ENCODE measurements at regions not wholly inside any gene's neighbourhood (a gene's known extent, or its start where the extent isn't known, plus 50 kb on each side); places are given as distances from the start of the nearest gene placed in this dataset.
"Not testable (repeated sequence)": the region's sequence is repeated elsewhere in the genome, so short reads cannot be mapped to it uniquely, and the experiment has no call there.

DNA sequence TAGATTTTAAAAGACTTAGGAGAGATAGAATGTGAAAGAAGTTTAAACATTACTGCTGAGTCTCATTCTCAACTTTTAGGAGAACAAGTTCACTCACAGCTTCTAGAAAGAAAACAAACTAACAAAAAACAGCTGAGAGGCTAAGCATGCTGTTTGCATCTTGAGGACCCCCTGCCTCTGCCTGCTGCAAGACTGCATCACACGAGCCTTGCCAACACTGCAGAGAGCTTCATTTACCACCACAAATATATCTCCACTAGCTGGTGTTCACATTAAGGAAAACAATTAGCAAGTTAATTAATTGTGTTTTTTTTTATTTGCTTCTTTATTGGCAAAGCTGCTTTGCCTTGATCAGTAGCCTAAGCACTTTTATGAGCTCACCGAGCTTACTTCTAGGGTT lies 336.6 kb upstream of the KIAA1217 start:
- DNase-seq (ENCODE audit: low read depth), result no peak

DNA sequence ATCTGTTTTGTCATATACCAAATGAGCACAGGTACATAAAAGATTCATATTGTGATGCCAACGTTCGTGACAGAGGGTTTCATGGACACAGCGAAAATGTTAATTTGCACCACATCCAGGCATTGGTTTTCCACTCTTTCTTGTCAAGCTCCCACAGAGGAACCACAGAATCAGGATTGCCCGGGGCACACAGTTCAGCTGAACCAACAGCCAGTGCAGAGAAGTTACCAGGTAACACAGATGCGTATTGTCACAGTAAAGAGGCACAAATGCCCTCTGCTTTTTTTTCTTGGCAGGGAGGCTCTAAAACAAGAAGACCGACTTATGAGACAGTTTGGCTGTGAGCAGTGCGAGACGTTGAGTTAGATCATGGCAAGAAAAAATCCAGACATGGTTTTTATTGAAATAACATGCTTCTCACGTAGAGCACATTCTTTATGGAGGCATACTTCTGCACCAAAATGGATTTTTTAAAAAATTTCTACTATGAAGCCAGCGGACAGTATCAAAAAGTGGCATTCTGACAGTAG lies 331.1 kb upstream of the KIAA1217 start:
- DNase-seq (ENCODE audit: low read depth), result no peak

DNA sequence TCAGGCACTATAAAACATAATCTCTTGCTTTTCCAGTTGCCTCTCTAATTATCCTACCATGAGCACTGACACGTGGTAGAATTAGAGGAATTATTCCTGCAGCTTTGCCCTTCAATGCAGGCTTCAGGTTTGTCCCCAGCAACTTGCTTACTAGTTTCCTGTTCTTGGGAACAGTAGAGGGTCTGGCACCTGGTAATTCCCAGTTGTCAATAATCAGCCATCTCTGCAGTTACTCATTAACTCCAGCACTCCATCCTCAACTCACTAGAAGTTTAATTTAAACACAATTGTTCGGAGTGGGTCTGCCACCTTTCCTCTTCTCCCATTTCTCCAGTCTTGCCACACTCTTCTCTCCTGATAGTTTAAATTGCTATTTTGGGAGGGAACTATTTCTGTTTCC lies 324.3 kb upstream of the KIAA1217 start:
- no peak for DNase-seq (ENCODE audit: low read depth)

DNA sequence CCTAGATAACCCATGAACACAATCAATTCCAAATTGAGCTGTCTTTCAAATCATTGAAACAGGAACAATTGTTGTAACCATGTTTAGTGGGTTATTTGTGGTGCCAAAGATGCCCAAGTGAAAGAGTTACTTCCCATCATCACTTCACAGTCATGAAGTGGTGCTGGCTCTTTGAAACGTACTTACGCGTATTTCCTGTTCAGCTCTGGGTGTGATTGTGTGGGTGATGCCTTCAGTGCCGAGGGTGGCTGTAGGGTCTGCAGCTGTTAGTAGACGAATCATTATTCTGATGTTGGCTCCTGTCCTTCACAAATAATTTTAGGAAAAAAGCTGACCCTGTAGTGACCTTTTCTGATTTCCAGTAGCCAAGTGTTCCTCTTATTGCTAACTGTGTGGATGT lies 323.1 kb upstream of the KIAA1217 start:
- no peak for DNase-seq (ENCODE audit: low read depth)

DNA sequence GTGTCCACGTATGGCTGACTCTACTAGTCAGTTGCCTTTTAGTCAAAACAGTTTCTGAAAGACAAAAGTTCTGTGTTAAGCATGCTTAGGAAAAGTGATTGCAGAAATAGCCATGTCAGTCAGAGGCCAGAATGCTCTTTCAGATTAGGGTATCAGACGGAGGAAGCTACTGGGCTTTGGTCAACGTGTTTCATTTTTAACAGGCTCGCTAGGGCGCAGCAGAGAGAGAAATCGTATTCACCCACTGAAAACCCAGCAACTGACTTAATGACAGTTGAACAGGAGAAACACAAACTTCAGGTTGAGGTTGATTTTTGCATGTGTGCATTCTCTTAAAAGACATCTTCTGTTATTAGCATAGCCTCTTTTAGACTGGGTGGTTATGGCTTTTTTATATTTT lies 322.6 kb upstream of the KIAA1217 start:
- DNase-seq (ENCODE audit: low read depth), result no peak

DNA sequence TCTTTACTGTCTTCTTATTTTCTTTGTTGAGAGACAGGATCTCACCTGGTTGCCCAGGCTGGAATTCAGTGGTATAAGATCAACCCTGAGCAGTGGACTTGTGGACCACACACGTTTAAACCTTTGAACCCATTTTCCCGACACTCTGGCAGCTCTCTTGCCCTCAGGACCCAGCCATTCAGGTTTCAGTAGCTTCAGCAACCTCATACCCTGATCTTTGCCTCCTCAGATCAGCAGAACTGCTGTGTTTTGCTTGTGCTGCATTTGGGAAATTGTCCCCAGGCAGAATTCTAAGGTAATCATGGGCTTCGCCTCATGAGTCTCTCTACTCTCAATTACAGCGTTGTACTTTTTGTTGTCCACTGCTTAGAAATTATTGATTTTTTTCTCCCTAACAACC lies 317.6 kb upstream of the KIAA1217 start:
- no peak for DNase-seq (ENCODE audit: low read depth)

DNA sequence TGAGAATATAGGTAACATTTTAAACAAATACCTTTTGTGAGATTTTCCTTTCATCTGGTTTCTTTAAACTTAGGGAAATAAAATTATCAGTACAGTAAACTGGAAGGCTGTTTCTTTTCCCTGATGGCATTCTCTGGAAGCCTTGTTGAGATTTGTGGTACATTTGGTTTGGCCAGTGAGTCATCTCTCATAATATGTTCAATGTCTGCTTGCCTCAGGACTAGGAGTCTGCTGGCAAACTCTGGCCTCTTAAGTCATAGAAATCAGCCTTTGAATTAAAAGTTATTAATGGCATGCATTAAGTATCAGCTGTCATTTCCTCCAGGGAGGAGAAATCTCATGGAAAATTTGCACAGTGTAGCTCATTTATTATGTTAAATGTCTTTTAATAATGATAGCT lies 316.6 kb upstream of the KIAA1217 start:
- DNase-seq (ENCODE audit: low read depth), result no peak

DNA sequence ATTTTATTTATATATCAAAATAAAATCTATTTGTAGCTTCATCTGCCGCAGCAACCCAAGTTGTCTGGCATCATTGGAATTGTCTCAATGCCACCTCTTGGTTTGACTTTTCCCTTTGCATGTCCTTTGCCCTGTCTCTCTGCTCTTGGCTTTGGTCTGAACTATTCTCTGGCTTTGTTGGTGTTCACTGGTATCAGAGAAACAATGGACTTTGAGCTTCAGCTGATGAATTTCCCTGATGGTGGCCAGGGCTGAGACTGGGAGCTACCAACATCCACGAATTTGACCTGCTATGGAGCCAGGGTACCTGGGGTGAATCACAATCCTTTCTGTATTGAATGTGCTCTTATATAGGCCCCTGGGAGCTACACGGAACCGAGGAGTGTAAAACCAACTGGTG lies 311.7 kb upstream of the KIAA1217 start:
- DNase-seq (ENCODE audit: low read depth), result no peak

DNA sequence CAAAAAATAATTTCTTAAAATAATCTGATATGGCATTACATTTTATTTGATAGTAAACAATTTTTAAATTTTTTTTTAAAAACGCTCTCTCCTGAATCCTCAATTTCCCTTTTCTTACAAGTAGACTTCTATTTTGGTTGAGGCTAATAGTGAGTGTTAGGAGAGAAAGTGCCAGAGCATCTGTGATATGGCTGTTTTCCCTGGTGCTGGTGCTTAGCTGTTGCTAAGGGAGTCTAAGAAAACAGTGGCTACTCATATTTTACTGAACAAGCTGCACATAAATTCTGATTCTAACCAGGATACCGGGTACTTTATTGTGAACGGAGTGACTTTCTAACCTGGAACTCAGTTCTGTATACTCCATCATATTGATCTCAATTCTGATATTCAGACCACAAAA lies 311.1 kb upstream of the KIAA1217 start:
- no peak for DNase-seq (ENCODE audit: low read depth)

DNA sequence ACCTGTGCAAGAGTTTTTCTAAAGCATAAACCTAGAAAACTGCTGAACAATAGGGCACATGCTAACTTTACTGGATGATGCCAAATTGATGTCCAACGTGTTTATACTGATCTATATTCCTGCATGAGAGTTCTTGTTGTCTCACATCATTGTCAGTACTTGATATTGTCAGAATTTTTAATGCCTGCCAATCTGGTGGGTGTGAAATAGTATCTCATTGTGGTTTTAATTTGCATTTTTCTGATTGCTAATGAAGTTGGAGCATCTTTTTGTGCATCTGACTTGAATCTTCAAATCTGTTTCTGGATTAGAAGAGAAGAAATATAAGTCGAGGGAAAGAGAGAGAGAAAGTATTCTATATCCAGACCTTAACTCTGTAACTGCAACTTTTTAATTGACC lies 309.8 kb upstream of the KIAA1217 start:
- no peak for DNase-seq (ENCODE audit: low read depth)

DNA sequence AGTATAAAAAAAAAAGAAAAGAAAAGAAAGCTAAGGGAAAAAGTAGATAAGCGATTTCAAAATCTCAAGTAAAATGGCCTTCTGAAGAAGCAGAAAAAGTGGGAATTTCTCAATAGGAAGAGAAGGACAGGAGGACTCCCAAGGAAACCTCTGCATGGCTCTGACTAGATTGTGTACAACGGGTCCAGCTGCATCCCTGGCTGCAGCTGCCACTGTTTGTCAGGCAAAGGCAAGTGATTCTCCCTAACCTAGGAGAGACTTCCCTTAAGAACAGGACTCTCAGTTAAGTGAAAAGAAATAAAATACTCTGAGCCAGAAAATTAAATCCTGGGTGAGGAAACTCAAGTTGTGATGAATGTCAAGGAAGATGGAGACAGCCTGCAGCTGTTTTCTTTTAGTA lies 298.6 kb upstream of the KIAA1217 start:
- DNase-seq (ENCODE audit: low read depth), result no peak

DNA sequence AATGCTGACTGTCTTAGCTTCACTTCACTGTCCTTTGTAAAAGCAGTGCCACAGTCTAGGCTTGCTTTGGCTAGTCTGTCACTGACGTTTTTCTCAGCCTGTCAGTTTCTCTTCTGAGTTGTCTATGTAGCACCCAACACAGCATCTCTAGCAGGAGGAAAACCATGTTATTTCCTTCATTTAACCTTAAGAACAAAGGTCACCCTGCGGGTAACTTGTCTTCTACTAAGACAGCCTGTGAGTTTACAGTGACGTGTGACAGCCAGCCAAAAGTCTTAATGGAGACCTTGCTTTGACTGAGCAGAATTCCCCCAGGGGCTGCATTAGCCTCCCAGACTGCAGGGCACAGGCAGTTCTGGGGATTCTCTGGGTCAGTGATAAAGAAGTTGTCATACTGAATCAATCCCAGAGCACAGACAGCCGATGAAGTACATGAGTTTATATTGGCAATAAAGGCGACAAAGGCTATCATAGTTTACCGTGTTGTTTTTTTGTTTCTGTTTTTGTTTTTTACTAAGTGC lies 296.0 kb upstream of the KIAA1217 start:
- no peak for DNase-seq (ENCODE audit: low read depth)

DNA sequence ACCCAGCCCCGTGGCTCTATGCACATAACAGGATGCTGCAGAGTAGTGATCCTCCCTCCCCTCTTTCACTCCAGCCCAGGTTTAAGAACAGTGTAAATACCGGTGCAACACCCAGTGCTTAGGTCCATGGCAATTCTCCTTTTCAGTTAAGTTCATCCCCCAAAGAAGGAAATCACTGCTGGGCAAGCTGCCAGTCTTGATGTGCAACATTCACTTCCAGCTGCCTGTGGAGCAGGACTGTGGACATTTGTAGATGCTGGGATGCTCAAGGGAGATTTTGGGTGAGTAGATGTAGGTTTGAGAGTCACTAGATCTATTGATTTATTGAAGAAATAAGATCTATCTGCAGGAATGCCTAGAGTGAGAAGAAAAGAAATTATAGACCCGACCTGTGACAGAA lies 294.3 kb upstream of the KIAA1217 start:
- no peak for DNase-seq (ENCODE audit: low read depth)

DNA sequence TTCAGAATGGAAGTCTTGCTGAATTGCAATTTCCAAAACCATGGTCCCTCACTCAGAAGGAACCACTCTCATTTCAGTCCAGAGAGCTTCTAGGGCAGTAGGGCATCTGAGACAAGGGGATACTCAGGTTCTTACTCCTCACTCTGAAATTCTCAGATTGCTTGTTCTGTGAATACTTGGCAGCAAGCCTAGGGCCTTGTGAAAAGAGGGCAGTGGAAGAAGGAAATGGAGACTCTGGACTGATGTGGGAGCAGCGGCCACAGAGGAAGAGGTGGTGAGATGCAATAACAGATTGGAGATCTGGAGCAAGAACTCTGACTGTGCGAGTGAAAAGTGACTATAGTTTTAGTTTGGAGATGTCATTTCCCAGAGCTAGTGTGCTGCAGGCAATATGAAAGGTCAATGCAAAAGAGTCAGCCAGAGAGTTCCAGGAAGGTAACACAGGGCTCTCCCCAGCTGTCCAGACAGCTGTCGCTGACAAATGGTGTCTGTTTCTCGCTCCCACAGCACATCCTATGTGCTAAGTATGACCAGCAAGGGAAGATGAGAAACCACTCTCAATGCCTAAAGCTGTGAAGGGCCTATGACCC lies 291.6 kb upstream of the KIAA1217 start:
- no peak for DNase-seq (ENCODE audit: low read depth)

DNA sequence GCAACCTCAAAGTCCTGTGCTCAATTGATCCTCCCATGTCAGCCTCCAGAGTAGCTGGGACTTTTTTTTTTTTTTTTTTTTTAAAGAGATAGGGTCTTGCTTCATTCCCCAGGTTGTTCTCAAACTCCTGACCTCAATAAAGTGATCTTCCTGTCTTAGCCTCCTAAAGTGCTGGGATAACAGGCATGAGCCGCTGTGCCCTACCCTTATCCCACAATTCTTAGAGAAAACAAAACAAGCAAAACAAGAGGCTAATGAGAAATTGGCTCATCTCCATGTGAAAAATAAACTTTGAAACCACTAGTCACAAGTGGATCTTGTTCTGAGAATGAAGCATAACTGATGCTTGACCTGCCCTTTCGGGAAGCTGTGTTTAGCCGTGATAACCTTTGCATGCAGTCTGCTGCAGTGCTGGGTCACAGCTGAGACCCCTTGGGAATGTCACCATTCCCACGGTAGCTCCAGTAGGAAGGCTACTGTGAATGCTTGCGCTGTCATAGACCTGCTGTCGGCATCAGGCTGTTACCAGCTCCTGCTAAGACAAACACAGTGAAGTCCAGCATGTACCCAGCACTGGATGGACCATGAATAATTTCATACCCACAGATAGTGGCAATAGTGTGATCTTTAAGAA lies 290.7 kb upstream of the KIAA1217 start:
- no peak for DNase-seq (ENCODE audit: low read depth)

DNA sequence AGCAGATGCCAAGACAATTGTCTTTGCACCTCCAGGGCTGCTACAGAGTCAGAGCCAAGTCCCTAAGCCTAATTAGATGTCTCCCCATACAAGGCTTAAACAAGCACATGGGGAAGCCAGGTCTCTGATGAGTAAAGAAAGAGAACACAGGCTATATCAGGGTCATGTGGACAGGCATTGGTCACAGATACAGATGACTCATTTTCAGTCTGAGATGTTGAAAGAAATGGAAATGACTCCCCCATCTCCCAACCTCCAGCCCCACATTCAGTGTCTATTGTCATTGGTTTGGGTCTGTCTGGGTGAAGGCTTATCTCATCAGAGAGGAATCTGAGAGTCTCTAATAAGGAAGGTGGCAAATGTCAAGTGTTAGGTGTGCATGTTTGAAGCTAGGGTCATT lies 290.1 kb upstream of the KIAA1217 start:
- DNase-seq (ENCODE audit: low read depth), result no peak

DNA sequence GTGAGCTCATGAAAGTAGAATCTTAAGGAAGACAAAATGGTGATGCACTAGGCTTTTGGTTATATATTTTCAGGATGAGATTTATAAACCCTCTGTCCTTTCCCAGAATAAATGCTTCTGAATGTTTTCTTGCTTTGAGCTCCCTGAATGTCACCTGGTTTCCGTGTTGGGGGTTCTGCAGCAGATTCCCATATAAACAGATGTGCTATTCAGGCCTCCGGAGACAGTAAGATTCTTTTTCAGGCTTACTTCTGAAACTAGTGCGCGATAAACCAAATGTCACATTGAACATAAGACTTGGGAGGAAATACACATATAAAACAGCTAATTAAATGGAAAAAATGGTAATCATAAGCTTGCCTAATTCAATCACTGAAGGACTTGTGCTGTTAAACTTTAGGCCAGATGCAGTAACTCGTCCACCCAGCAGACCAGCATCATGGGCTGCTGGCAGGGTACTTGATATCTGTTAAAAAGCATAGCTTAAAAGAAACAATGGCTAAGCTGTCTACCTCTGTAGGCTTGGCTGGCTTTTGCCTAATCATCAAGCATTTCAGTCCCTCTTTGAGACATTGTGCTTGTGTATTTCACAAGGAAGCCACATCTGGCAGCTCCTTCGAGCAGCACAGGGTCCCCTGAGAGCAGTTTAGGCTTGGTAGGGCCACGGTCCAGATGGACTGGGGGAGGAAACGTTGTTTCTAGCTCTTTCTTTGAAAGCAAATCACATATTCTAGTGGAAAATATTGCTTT lies 281.2 kb upstream of the KIAA1217 start:
- no peak for DNase-seq (ENCODE audit: low read depth)

DNA sequence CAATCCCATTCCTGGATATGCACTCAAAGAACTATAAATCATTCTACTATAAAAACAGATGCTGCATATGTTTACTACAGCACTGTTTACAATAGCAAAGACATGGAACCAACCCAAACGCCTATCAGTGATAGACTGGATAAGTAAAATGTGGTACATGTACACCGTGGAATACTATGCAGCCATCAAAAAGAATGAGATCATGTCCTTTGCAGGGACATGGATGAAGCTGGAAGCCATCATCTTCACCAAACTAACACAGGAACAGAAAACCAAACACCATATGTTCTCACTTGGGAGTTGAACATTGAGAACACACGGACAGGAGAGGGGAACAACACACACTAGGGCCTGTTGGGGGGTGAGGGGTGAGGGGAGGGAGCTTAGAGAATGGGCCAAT lies 274.9 kb upstream of the KIAA1217 start:
- not testable (repeated sequence) for DNase-seq (ENCODE audit: low read depth)

DNA sequence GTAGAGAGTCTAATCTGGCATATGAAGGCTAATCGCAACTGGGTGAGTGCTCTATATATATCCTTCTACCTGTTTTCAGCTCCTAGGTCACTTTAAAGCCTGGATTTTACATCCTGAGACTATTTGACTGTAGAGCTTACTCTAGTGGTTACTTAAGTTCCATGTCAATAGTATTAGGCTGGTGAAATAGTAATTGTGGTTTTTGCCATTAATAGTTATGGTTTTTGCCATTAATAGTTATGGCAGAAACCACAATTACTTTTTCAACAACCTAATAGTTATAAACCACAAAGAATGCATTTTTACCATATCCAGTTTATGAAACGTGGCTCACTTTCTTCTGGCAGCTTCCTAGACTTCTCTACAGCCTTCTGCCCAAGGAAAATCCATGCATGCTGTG lies 263.1 kb upstream of the KIAA1217 start:
- no peak for DNase-seq (ENCODE audit: low read depth)

DNA sequence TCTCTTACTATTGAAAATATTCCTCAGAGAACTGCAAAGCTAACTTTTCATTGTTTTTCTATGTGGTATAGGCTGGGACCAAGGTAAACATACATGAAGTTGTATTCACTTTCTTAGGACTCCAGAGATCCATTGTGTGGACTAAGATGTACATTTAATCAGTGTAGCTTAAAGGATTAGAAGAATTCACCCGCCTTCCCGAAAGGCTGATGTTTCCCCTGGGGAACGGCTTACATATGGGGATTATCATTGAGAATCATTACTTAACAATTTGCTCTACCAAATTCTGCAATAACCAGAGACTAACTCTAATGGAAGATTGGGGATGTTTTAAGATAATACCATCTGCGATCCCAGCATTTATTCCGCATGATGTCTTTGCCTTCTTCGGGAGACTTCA lies 257.1 kb upstream of the KIAA1217 start:
- DNase-seq (ENCODE audit: low read depth), result no peak

DNA sequence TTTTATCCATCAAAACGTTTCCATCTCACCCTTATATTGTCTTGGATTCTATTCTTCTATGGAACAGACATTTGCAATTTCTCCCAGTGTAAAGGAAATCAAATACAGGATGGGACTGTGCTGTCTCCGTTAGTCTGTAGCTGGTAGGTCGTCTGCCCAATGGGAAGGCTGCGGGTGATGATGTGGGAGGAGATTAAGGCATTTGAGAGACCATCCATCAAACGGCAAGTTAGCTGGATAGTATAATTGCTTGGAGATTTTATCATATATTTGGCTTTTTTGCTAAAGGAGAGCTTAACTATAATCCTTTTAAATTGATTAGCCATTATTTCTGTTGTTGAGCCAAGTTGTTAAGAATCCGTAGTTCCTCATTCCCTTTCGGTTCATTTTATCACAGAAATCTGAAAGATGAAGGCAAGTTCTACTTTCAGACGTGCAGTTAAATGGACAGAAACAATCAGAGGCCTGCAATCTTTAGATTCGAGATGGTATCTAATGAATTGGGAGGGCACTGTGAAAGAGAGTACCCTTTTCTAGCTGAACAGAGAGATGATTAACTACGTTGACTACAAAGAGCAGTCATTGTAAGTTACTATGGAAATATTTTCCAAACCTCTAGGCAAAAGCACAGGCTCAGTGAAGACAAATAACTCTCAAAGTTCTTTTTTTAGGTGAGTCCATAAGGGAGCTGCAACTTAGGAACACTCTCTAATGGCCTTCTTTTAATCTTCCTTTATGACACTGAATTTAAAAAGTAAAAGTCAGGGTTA lies 253.3 kb upstream of the KIAA1217 start:
- no peak for DNase-seq (ENCODE audit: low read depth)

DNA sequence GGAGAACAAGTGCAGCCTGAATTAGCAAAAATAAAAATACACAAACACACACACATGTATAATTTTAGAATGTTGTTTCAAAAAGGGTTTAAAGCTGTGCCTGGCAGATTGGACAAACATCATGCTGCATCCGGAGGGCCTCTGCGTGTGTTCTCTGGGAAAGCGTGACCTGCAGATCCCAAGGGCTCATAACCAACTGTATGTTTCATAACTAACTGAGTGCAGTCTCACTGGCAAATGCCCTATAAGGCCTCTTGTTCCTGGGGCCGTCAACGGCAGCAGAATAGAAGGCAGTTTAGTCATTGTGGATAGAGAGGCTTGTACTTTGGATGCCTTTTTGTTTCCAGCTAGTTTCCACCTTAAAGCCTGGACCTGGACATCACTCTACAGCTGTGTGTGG lies 243.8 kb upstream of the KIAA1217 start:
- DNase-seq (ENCODE audit: low read depth), result no peak
